GM23248 (cell line): ENCODE measurements at regions not wholly inside any gene's neighbourhood (a gene's known extent, or its start where the extent isn't known, plus 50 kb on each side); places are given as distances from the start of the nearest gene placed in this dataset.
"Not testable (repeated sequence)": the region's sequence is repeated elsewhere in the genome, so short reads cannot be mapped to it uniquely, and the experiment has no call there.

Source experiments
- EZH2 ChIP-seq: fragments of 200-600 bp; sonication (generic); IDR thresholded peaks from 2 replicates; pipeline ENCODE4 v1.6.1; 2018; ENCODE audit warnings: antibody characterized with exemption, mild to moderate bottlenecking; ENCODE audit not compliant: insufficient read depth, poor library complexity, severe bottlenecking
- EZH2phosphoT487 ChIP-seq: fragments of 200-600 bp; sonication (generic); IDR thresholded peaks from 2 replicates; pipeline ENCODE4 v1.6.1; 2018; ENCODE audit warnings: antibody characterized with exemption, moderate library complexity, mild to moderate bottlenecking, low read depth; ENCODE audit not compliant: insufficient read depth

DNA sequence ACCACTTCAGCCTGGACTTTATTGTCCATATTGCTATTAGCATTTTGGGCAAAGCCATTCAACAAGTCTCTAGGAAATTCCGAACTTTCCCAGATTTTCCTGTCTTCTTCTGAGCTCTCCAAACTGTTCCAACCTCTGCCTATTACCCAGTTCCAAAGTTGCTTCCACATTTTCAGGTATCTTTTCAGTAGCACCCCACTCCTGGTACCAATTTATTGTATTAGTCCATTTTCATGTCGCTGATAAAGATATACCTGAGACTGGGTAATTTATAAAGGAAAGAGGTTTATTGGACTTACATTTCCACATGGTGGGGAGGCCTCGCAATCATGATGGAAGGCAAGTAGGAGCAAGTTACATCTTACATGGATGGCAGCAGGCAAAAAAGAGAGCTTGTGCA lies 90.1 kb downstream of the ANKEF1 start:
- TF ChIP-seq EZH2, EZH2phosphoT487: not testable (repeated sequence)
